ENCODE measurements at regions not wholly inside any gene's neighbourhood (a gene's known extent, or its start where the extent isn't known, plus 50 kb on each side); places are given as distances from the start of the nearest gene placed in this dataset.

- TF ChIP-seq GATA2 (IDR thresholded peaks at IDR 0.05; ENCODE audit: insufficient read depth, insufficient read length, low read depth, low read length) (no peak), POLR2A (IDR thresholded peaks at IDR 0.05; ENCODE audit: low read depth, low read length) (no peak), FOS (IDR thresholded peaks at IDR 0.05; ENCODE audit: borderline replicate concordance, insufficient read depth, low read length) (no peak), JUN (IDR thresholded peaks at IDR 0.05; ENCODE audit: borderline replicate concordance, insufficient read depth, insufficient read length, low read depth) (no peak), EZH2 (IDR thresholded peaks at IDR 0.05; ENCODE audit: borderline replicate concordance, low read depth, low read length, severe bottlenecking) (no peak), MYC (IDR thresholded peaks at IDR 0.05; ENCODE audit: low read depth, low read length) (no peak), MAX (IDR thresholded peaks at IDR 0.05; ENCODE audit: insufficient read depth, insufficient read length) (no peak), POLR2AphosphoS5 (IDR thresholded peaks at IDR 0.05; ENCODE audit: insufficient read depth, low read depth, low read length) (no peak)
- TF ChIP-seq, protein P1, sequence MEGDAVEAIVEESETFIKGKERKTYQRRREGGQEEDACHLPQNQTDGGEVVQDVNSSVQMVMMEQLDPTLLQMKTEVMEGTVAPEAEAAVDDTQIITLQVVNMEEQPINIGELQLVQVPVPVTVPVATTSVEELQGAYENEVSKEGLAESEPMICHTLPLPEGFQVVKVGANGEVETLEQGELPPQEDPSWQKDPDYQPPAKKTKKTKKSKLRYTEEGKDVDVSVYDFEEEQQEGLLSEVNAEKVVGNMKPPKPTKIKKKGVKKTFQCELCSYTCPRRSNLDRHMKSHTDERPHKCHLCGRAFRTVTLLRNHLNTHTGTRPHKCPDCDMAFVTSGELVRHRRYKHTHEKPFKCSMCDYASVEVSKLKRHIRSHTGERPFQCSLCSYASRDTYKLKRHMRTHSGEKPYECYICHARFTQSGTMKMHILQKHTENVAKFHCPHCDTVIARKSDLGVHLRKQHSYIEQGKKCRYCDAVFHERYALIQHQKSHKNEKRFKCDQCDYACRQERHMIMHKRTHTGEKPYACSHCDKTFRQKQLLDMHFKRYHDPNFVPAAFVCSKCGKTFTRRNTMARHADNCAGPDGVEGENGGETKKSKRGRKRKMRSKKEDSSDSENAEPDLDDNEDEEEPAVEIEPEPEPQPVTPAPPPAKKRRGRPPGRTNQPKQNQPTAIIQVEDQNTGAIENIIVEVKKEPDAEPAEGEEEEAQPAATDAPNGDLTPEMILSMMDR (IDR thresholded peaks at IDR 0.05; ENCODE audit: extremely low read depth in 1 of 2, insufficient read depth in 1 of 2, low read depth in 1 of 2, low read length in 2 of 2), result no peak
Observed at GRCh38 chr12:32949815-32950214, 53.2 kb upstream of the PKP2 start.
